ENCODE measurements at regions not wholly inside any gene's neighbourhood (a gene's known extent, or its start where the extent isn't known, plus 50 kb on each side); places are given as distances from the start of the nearest gene placed in this dataset.
"Not testable (repeated sequence)": the region's sequence is repeated elsewhere in the genome, so short reads cannot be mapped to it uniquely, and the experiment has no call there.

DNA sequence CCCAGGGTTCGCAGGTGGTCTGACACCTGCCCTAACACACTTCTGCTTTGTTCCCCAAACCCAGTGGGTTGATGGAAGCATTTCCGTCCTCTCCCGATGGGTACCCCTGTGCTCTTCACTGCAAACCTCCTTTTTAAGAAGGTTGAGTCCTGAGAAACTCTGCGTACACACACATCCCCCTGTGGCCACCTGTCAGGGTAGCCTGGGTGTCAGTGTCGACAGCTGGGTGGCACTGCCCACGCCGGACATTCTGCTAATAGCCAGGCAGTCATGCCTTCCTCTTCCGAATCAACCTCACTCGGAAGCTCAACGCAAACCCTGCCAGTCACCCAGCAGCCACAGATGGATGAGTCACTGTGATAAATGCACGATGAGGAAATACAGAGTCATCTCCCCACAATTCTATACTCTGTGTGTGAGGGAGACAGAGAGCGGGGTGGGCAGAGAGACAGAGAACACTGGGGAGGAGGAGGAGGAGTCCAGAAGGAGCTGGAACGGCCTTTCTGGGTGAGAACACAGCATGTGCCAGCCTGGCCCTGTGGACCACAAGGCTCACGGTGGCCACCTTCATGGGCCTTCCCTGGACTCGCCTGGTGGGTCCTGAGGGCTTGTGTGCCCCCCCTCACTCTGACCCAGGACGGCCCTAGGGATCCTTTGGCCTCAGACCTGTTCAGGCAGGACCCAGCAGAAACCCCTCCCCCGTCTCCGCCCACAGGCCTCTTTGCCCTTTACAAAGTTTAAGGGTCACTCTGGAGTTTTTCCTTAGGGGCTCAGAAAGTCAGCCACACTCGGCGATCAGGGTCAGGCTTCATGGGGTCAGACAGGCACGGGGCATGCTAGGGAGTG, 4477.7 kb upstream of the TPTE start:
- FAIRE-seq; H3K27me3 ChIP-seq (ENCODE audit: control insufficient read depth, insufficient read depth, low read length); DNase-seq (ENCODE audit: low read depth); H3K4me3 ChIP-seq (ENCODE audit: low read depth, low read length); H3K36me3 ChIP-seq (ENCODE audit: control insufficient read depth, insufficient read depth, low read length): not testable (repeated sequence)

DNA sequence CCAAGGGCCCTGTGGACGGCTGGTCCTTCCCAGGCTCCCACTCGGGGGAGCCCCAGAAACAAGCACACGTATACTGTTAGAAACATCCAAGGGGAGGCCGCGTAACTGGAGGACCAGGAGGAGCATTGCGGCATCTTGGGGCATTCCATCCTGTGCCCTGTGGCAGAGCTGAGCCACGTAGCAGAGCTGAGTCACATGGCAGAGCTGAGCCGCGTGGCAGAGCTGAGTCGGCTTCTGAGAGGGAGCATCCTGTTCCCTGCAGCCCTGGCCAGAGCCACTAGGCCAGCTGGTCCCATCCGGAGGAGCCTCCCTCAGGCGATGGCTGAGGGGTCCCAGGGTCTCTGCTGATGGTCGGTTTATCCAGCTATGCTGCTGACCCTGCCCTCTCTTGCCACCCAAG, 4476.7 kb upstream of the TPTE start:
- H3K4me3 ChIP-seq (ENCODE audit: low read depth, low read length); FAIRE-seq; H3K36me3 ChIP-seq (ENCODE audit: control insufficient read depth, insufficient read depth, low read length); H3K27me3 ChIP-seq (ENCODE audit: control insufficient read depth, insufficient read depth, low read length); DNase-seq (ENCODE audit: low read depth): not testable (repeated sequence)

DNA sequence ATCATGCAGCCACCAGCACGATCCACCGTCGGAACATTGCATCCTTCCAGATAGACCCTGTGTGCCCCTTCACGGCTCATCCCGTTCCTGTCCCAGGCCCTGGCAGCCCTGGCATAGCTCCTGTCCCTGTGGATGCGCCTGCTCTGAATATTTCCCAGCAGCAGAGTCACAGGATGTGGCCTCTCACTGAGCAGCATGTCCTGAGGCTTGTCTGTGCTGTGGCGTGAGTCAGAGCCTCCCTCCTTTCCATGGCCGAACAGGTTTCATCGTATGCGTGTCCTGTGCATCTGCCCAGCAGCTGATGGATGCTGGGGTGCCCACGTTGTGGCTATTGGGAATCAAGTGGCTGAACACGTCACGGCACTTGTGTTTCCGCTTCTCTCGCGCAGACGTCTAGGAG, 4471.5 kb upstream of the TPTE start:
- not testable (repeated sequence) for FAIRE-seq; H3K36me3 ChIP-seq (ENCODE audit: control insufficient read depth, insufficient read depth, low read length); H3K27me3 ChIP-seq (ENCODE audit: control insufficient read depth, insufficient read depth, low read length); DNase-seq (ENCODE audit: low read depth); H3K4me3 ChIP-seq (ENCODE audit: low read depth, low read length)

DNA sequence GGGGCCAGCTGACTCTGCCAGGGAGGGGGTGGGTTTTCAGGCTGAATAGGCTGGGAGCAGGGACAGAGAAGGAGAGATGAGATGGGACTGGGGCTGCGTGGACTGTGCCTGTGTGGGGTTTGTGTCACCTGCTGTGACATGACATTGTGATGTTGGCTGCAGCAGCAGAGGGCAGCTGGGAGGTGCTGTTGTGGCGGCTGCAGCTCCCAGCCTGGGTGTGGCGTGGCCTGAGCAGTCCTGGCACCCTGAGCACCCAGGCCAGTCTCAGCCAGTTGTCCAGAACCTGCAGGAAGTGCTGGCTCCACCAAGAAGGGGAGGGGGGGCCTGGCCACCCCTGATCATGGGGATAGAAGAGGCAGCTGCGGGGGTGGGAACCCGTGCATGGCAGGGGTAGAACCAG, 4469.3 kb upstream of the TPTE start:
- not testable (repeated sequence) for H3K4me3 ChIP-seq (ENCODE audit: low read depth, low read length); DNase-seq (ENCODE audit: low read depth); H3K27me3 ChIP-seq (ENCODE audit: control insufficient read depth, insufficient read depth, low read length); H3K36me3 ChIP-seq (ENCODE audit: control insufficient read depth, insufficient read depth, low read length); FAIRE-seq

DNA sequence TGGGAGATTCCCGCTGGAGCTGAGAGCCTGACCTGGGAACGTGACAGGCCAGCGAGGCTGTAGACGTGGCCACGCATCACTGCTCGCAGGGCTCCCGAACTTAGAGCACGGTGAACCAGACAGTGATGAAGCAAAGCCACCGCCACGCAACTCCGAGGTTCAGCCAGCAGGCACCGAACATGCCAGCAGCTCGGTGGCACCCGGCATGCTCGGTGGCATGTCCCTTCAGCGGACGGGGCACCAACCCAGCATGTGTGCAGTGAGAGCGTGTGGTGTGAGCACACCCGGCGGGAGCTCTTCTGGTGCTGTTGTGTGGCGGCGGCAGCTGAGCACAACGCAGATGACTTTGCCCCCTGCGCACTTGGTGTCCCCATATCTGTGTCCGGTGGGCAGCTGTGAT, 4468.2 kb upstream of the TPTE start:
- not testable (repeated sequence) for H3K4me3 ChIP-seq (ENCODE audit: low read depth, low read length); H3K36me3 ChIP-seq (ENCODE audit: control insufficient read depth, insufficient read depth, low read length); DNase-seq (ENCODE audit: low read depth); H3K27me3 ChIP-seq (ENCODE audit: control insufficient read depth, insufficient read depth, low read length); FAIRE-seq

DNA sequence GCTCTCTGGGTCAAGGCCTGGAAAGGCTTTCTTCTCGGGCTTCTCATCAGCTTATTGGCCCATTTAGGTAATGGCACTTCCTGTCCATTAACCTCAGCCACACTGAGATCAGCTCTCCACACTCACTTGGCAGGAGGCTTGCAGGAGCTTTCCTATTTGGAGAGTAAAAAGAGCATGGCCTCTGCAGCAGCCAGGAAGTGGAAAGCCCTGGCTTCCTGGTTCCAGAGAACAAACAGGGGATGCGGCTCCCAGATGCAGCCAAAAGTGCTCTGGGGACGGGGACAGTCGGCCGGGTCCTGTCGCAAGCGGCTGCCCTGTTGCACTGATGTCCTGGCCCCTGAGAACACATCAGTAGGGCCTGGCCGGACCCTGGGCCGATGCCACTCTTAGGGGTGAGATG, 4462.4 kb upstream of the TPTE start:
- FAIRE-seq; H3K4me3 ChIP-seq (ENCODE audit: low read depth, low read length); H3K27me3 ChIP-seq (ENCODE audit: control insufficient read depth, insufficient read depth, low read length); H3K36me3 ChIP-seq (ENCODE audit: control insufficient read depth, insufficient read depth, low read length); DNase-seq (ENCODE audit: low read depth): not testable (repeated sequence)

DNA sequence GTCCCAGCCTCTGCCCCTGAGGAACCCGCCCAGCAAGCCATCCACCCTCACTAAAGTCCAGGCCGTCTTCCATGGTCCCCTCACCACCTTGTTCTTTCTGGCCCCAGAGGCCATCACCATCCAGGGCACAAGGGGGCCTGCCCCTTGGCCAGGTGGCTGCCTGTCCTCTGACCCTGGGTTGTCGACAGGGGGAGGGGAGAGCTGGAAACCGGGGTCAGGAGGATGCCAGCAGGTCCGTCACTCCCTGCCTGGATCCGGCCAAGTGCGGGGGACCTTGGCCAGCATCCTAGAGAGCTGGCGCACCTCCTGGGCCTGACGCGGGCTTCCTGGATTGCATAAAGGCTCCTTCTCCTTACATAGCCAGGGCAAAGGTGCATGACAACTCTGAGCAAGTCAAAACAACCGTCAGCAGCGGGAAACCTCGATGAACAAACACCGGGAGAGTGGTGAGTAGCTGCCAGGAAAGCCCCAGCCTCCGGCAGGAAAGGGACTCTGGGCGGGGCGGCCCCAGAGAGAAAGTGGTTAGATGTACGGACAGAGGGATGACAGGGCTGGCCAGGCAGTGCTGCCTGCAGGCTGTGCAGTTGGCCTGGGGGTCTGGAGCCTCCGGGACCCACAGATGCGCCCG, 4461.2 kb upstream of the TPTE start:
- not testable (repeated sequence) for FAIRE-seq; H3K36me3 ChIP-seq (ENCODE audit: control insufficient read depth, insufficient read depth, low read length); H3K27me3 ChIP-seq (ENCODE audit: control insufficient read depth, insufficient read depth, low read length); H3K4me3 ChIP-seq (ENCODE audit: low read depth, low read length); DNase-seq (ENCODE audit: low read depth)

DNA sequence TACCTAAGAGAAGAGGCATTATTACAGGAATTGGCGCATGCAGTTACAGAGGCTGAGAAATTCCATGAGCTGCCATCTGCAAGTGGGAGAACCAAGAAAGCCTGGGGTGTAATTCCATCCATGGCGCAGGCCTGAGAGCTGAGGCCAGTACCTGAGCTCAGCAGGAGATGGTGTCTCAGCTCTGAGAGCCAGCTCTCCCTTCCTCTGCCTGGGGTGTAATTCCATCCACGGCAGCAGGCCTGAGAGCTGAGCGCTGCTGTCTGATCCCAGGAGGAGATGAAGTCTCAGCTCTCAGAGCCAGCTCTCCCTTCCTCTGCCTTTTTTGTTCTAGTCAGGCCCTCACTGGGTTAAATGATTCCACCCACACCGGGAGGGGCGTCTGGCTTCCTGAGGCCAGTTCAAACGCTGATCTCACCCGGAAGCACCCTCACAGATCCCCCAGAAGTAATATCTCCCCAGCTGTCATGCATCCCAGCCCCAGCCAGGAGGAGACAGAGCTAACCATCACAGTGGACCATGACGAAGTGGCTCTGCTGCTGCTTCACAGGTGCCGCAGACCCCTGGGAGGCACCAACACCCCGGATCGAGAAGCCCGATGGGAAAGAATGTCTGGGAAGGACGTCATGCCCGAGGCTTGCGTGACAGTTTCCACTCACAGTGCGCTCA, 4454.9 kb upstream of the TPTE start:
- not testable (repeated sequence) for FAIRE-seq; H3K27me3 ChIP-seq (ENCODE audit: control insufficient read depth, insufficient read depth, low read length); H3K4me3 ChIP-seq (ENCODE audit: low read depth, low read length); H3K36me3 ChIP-seq (ENCODE audit: control insufficient read depth, insufficient read depth, low read length); DNase-seq (ENCODE audit: low read depth)

DNA sequence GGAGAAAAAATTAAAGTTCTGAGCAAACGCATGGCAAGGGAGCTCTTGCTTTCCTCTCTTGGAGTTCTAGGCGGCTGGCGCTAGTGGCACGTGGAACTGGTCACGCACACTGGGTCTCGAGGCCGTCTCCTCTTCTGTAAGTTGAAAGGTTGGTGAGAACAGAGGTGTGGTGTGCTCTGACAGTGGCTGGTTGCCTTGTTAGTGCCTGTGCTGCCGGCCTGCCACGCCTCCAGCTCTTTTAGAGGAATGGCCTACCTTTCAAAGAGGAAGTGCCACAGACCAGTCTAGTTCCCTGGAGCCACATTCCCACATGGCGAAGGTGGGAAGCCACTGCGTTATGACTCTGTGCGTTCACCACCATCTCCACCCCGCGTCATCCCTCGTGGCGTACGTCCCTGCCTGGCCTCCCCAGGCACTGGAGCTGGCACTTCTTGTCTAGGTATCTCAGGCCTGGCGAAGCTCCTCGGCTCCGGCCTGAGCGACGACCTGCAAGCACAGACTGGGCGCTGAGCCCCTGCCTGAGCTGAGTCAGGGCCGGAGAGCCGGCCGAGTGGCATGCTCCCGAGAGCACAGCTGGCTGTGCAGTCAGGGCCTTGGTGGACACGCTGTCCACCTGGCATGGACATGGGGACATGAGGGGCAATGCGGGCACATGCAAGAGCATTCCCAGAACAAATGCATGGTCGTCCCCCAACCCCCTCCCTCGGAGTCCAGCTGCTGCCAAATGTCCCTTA, 4453.1 kb upstream of the TPTE start:
- not testable (repeated sequence) for FAIRE-seq; DNase-seq (ENCODE audit: low read depth); H3K36me3 ChIP-seq (ENCODE audit: control insufficient read depth, insufficient read depth, low read length)

DNA sequence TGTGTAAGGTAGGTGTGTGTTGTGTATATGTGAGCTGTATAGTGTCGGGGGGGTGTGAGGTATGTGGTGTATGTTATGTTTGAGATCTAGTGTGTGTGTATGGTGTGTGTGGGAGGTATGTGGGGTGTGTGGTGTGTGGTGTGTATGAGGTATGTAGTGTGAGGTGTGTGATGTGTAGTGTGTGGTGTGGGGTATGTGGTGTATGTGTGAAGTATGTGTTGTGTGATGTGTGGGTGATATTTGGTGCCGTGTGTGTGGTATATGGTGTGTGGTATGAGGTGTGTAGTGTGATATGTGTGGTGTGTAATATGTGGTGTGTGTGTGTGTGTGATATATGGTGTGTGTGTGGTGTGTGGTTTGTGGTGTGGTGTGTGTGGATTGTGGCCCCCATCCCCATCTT, 4451.2 kb upstream of the TPTE start:
- H3K4me3 ChIP-seq (ENCODE audit: low read depth, low read length); H3K27me3 ChIP-seq (ENCODE audit: control insufficient read depth, insufficient read depth, low read length); FAIRE-seq; H3K36me3 ChIP-seq (ENCODE audit: control insufficient read depth, insufficient read depth, low read length); DNase-seq (ENCODE audit: low read depth): not testable (repeated sequence)

More for the DNA sequence above, 4453.1 kb upstream of the TPTE start:
- not testable (repeated sequence) for H3K27me3 ChIP-seq (ENCODE audit: control insufficient read depth, insufficient read depth, low read length); H3K4me3 ChIP-seq (ENCODE audit: low read depth, low read length)

DNA sequence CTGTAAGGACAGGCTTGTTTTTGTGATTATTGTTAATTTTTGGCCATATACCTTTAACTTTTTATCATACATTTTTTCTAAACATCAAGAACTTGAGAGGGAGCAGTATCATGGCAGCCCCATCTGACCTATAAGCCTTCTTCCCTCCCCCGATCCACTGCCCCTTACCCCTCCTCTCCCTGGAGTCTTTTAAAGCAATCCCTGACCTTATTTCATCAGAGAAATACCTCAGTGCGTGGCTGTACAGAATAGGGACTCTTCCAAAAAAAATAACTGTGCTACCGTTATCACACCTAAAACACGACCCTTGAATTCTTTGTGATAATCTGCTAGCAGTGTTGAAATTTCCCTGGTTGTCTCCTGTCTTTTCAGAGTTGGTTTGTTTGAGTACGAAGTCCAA, 4448.7 kb upstream of the TPTE start:
- H3K36me3 ChIP-seq (ENCODE audit: control insufficient read depth, insufficient read depth, low read length); FAIRE-seq; H3K4me3 ChIP-seq (ENCODE audit: low read depth, low read length); H3K27me3 ChIP-seq (ENCODE audit: control insufficient read depth, insufficient read depth, low read length); DNase-seq (ENCODE audit: low read depth): not testable (repeated sequence)

DNA sequence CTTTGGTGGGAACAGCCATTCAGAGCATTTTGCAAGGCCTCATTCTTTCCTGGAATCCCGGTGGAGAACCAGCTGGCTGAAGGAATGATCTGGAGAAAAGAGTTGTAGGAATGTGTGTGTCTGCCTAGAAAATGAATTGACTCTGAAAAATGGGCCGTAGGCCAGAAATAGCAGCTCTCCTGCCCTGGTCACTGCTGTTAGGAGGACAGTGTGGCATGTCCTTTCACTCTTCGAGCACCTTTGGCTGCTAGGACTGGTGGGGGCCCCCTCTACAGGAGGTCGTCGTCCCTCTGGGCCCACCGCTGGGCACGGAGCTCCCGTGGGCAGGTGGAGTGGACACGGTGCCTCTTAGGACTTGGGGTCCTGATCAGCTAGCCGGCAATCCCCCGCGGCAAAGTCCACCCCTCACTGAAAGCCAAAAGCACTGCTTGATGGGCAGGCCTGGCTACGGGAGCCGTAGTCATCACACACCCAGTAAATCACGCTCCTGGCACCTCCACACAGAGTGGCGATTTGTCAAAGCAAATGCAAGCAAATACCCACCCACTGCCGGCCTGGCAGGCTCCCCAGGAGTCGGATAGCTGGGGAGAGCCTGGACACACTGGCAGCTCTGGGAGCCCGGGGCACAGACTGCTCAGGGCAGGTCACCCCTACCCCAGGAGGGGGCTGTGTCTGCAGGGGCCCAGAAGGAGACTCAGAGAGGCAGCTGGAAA, 4447.2 kb upstream of the TPTE start:
- not testable (repeated sequence) for FAIRE-seq; DNase-seq (ENCODE audit: low read depth); H3K4me3 ChIP-seq (ENCODE audit: low read depth, low read length); H3K36me3 ChIP-seq (ENCODE audit: control insufficient read depth, insufficient read depth, low read length); H3K27me3 ChIP-seq (ENCODE audit: control insufficient read depth, insufficient read depth, low read length)

DNA sequence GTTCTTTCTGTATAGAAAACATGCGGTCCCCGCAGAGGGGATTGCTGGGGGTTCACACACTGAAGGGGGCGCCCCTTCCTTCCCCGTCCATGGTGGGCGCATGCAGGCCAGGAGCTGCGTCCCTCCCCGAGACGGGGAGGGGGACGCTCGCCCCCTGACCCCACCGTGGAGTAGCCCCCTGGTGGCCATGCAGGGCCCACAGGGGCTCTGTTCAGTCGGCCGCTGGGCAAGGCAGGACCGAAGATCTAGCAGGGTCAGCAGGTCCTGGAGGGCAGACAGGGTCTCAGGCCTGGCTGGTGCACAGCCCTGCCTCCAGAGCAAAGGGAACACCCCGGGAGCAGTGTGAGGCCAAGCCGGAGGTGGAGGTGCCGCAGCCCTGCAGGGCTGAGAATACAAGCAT, 4446.4 kb upstream of the TPTE start:
- not testable (repeated sequence) for H3K27me3 ChIP-seq (ENCODE audit: control insufficient read depth, insufficient read depth, low read length); FAIRE-seq; H3K4me3 ChIP-seq (ENCODE audit: low read depth, low read length); DNase-seq (ENCODE audit: low read depth); H3K36me3 ChIP-seq (ENCODE audit: control insufficient read depth, insufficient read depth, low read length)
